GM12878 (cell line): ENCODE measurements at regions not wholly inside any gene's neighbourhood (a gene's known extent, or its start where the extent isn't known, plus 50 kb on each side); places are given as distances from the start of the nearest gene placed in this dataset.

Experiments used
- ATAC-seq: fragments of 200-7000 bp; cut with Tn5 transposase; 3 replicates; pipeline ENCODE4 v1.9.1; 2020; ENCODE audit warnings: mild to moderate bottlenecking, moderate library complexity
- BruUV-seq: library from RNA; stranded (reverse); fragments of 400-500 nt; replicated peaks from 2 replicates; lab custom pipeline; 2021; lab: Mats Ljungman, UMichigan
- CTCF ChIA-PET: fragments of 300-600 bp; sonication (Branson Sonifier 250); formaldehyde crosslinking; extraction: SDS; loops from one replicate; lab custom pipeline; 2021; ENCODE audit warnings: inconsistent platforms; lab: Yijun Ruan, JAX
- POLR2A ChIA-PET: fragments of 350-600 bp; formaldehyde crosslinking; extraction: SDS; loops from one replicate; lab custom pipeline; 2021; ENCODE audit warnings: inconsistent platforms; lab: Charles Lee
- RAD21 ChIA-PET: fragments of 300-600 bp; sonication (Branson Sonifier 250); formaldehyde crosslinking; loops from one replicate; lab custom pipeline; 2023; ENCODE audit warnings: antibody characterized with exemption; ENCODE audit not compliant: unreplicated experiment; lab: Charles Lee
- SMC1A ChIA-PET: fragments of 300-600 bp; sonication (Branson Sonifier 250); formaldehyde crosslinking; loops from one replicate; lab custom pipeline; 2023; ENCODE audit not compliant: unreplicated experiment, uncharacterized antibody; lab: Charles Lee
- DNase-seq: peaks from one replicate; pipeline ENCODE4 v3.0.0-alpha.2; 2011; ENCODE audit warnings: low read depth, low spot score
- FAIRE-seq: peaks from 3 replicates; lab custom pipeline; 2011; peaks lifted over from hg19 to GRCh38; lab: Jason Lieb, UNC
- H2AFZ ChIP-seq: 2 replicates; pipeline ENCODE4 v1.6.0; 2011; ENCODE audit warnings: low read depth, low read length, control low read depth; ENCODE audit not compliant: control insufficient read depth
- H3K27ac ChIP-seq: 2 replicates; pipeline ENCODE4 v1.5.1; 2011; ENCODE audit warnings: control low read depth; ENCODE audit not compliant: control insufficient read depth, insufficient read depth
- H3K27me3 ChIP-seq, 2 experiments: replicated peaks in 1 of 2; 2 replicates each; pipeline versions ENCODE4 v1.6.0 to v1.6.1; 2011; ENCODE audit warnings: low read length in 1 of 2; ENCODE audit not compliant: control insufficient read depth in 2 of 2, insufficient read depth in 2 of 2
- H3K36me3 ChIP-seq, 2 experiments: 2 replicates each; pipeline ENCODE4 v1.5.1; 2011; ENCODE audit warnings: low read length in 1 of 2; ENCODE audit not compliant: control insufficient read depth in 2 of 2, insufficient read depth in 2 of 2
- H3K4me1 ChIP-seq: 2 replicates; pipeline ENCODE4 v1.6.1; 2011; ENCODE audit warnings: mild to moderate bottlenecking, low read length, moderate library complexity, mixed read lengths; ENCODE audit not compliant: control insufficient read depth, insufficient read depth
- H3K4me2 ChIP-seq: 2 replicates; pipeline ENCODE4 v1.6.0; 2011; ENCODE audit warnings: control low read depth; ENCODE audit not compliant: control insufficient read depth, insufficient read depth
- H3K4me3 ChIP-seq: fragments of 200-600 bp; sonication (generic); 2 replicates; pipeline ENCODE4 v1.5.1; 2016
- H3K79me2 ChIP-seq: 2 replicates; pipeline ENCODE4 v1.6.0; 2011; ENCODE audit warnings: low read length; ENCODE audit not compliant: control insufficient read depth, insufficient read depth
- H3K9ac ChIP-seq: 2 replicates; pipeline ENCODE4 v1.8.0; 2011; ENCODE audit warnings: low read length, control low read depth, mixed read lengths; ENCODE audit not compliant: control insufficient read depth, insufficient read depth
- H3K9me3 ChIP-seq: replicated peaks from 3 replicates; pipeline ENCODE4 v1.5.1; 2011; ENCODE audit warnings: mild to moderate bottlenecking, low read length; ENCODE audit not compliant: control insufficient read depth, insufficient read depth
- H4K20me1 ChIP-seq: 2 replicates; pipeline ENCODE4 v1.6.0; 2011; ENCODE audit not compliant: control insufficient read depth, insufficient read depth
- WGBS: methylation state at CpG from one replicate; pipeline ENCODE4 v1.1.6; 2016; ENCODE audit warnings: low lambda C conversion rate; ENCODE audit not compliant: insufficient replicate concordance, insufficient coverage; ENCODE audit errors: missing lambda C conversion rate; 5-methylcytosine and 5-hydroxymethylcytosine counted together
- in situ Hi-C: fragments of 300-500 bp; cut with MboI; formaldehyde crosslinking; loops from 9 replicates; pipeline ENCODE4 v1.14.3; 2018; ENCODE audit warnings: mixed read lengths
- intact Hi-C: fragments of 100-400 bp; cut with micrococcal nuclease; formaldehyde crosslinking; loops from one replicate; pipeline ENCODE4 v1.14.2; 2022; ENCODE audit not compliant: unreplicated experiment
- TF ChIP-seq, protein P1 (sequence below), 3 experiments: IDR thresholded peaks in 2 of 3; conservative IDR thresholded peaks in 1 of 3; 2 replicates each; pipeline ENCODE4 v1.5.1; 2011; ENCODE audit warnings: low read depth in 3 of 3, low read length in 3 of 3, mild to moderate bottlenecking in 3 of 3, control low read depth in 2 of 3, moderate library complexity in 2 of 3, inconsistent platforms in 1 of 3, mixed read lengths in 1 of 3; ENCODE audit not compliant: control insufficient read depth in 2 of 3, insufficient read depth in 1 of 3; ENCODE audit errors: extremely low read depth in 1 of 3
- TF ChIP-seq, protein P2 (sequence below): fragments of 450-650 bp; conservative IDR thresholded peaks from 2 replicates; pipeline ENCODE4 v1.6.1; 2017; ENCODE audit warnings: mild to moderate bottlenecking, moderate library complexity
- TF ChIP-seq, protein P3 (sequence below): fragments of 450-650 bp; IDR thresholded peaks from 2 replicates; pipeline ENCODE4 v1.6.1; 2017; ENCODE audit warnings: mild to moderate bottlenecking, moderate library complexity

DNA sequence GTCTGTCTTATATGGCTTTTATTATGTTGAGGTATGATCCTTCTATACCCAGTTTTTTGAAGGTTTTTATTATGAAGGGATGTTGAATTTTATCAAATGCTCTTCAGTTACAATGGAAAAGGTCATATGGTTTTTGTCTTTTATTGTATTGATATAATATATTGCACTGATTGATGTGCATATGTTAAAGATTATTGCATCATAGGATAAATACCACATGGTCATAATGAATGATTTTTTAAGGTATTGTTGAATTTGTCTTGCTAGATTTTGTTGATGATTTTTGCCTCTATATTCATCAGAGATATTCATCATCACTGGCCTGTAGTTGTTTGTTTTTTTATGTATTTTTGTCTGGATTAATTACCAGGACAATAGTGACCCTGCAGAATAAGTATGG, 339.2 kb upstream of the CT83 start (continued):
- TF ChIP-seq, protein P1, sequence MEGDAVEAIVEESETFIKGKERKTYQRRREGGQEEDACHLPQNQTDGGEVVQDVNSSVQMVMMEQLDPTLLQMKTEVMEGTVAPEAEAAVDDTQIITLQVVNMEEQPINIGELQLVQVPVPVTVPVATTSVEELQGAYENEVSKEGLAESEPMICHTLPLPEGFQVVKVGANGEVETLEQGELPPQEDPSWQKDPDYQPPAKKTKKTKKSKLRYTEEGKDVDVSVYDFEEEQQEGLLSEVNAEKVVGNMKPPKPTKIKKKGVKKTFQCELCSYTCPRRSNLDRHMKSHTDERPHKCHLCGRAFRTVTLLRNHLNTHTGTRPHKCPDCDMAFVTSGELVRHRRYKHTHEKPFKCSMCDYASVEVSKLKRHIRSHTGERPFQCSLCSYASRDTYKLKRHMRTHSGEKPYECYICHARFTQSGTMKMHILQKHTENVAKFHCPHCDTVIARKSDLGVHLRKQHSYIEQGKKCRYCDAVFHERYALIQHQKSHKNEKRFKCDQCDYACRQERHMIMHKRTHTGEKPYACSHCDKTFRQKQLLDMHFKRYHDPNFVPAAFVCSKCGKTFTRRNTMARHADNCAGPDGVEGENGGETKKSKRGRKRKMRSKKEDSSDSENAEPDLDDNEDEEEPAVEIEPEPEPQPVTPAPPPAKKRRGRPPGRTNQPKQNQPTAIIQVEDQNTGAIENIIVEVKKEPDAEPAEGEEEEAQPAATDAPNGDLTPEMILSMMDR (IDR thresholded peaks at IDR 0.05 in 2 of 3, conservative IDR thresholded peaks at IDR 0.05 in 1 of 3; ENCODE audit: control insufficient read depth in 2 of 3, extremely low read depth in 1 of 3, insufficient read depth in 1 of 3, low read depth in 3 of 3, low read length in 3 of 3), result no peak

DNA sequence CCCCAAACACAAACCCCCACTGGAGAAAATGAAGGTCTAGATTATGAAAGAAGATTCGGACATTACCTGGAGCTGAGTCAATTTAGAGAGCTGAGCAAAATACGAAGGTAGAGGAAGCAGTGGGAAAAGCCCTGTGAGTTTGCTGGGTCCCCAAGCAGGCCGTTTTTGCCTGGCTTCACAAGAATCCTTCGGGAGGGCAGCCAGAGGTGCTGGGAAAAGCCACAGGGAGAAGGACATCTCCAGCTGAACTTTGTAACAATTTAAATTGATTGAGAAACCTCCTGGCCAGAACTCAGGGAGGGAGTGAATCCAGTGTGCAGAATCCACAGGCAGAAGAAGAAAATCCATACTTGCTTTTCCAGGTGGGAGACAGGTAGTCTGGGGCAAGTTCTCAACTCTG, 319.1 kb upstream of the CT83 start:
- H3K36me3 ChIP-seq, result no peaks in the 10 kb centered on the region
- H3K27me3 ChIP-seq, result no peaks in the 10 kb centered on the region
- H3K9ac ChIP-seq, result no peak overlapping the region
- ChIA-PET POLR2A (no interaction called here), RAD21 (no interaction called here), SMC1A (interaction anchor here (0.8 kb wide), 1 partner anchor 12 kb away, joined by 4 read pairs; no protein-coding TSS in a partner anchor), CTCF (interaction anchor here (0.7 to 0.8 kb wide), 2 partner anchors 414 to 458 kb away, joined by 3 read pairs; no protein-coding TSS in a partner anchor)
- no peak for DNase-seq
- no peak overlapping the region for H2AFZ ChIP-seq
- intact Hi-C loops (no loop called here), in situ Hi-C loops (no loop called here)
- no peak overlapping the region for H3K4me3 ChIP-seq
- H3K27ac ChIP-seq, result no peak overlapping the region
- H3K4me1 ChIP-seq, result no peaks in the 10 kb centered on the region
- H3K79me2 ChIP-seq, result no peaks in the 10 kb centered on the region
- 0% methylated on average over 4 of the region's 4 CpGs for WGBS
- H4K20me1 ChIP-seq, result no peaks in the 10 kb centered on the region
- no peak for ATAC-seq
- no peaks in the 10 kb centered on the region for H3K9me3 ChIP-seq
- no peak for FAIRE-seq
- no peak overlapping the region for H3K4me2 ChIP-seq
- no TSS peak for BruUV-seq
- TF ChIP-seq, protein P2, sequence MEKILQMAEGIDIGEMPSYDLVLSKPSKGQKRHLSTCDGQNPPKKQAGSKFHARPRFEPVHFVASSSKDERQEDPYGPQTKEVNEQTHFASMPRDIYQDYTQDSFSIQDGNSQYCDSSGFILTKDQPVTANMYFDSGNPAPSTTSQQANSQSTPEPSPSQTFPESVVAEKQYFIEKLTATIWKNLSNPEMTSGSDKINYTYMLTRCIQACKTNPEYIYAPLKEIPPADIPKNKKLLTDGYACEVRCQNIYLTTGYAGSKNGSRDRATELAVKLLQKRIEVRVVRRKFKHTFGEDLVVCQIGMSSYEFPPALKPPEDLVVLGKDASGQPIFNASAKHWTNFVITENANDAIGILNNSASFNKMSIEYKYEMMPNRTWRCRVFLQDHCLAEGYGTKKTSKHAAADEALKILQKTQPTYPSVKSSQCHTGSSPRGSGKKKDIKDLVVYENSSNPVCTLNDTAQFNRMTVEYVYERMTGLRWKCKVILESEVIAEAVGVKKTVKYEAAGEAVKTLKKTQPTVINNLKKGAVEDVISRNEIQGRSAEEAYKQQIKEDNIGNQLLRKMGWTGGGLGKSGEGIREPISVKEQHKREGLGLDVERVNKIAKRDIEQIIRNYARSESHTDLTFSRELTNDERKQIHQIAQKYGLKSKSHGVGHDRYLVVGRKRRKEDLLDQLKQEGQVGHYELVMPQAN, result no peak
- TF ChIP-seq, protein P3, sequence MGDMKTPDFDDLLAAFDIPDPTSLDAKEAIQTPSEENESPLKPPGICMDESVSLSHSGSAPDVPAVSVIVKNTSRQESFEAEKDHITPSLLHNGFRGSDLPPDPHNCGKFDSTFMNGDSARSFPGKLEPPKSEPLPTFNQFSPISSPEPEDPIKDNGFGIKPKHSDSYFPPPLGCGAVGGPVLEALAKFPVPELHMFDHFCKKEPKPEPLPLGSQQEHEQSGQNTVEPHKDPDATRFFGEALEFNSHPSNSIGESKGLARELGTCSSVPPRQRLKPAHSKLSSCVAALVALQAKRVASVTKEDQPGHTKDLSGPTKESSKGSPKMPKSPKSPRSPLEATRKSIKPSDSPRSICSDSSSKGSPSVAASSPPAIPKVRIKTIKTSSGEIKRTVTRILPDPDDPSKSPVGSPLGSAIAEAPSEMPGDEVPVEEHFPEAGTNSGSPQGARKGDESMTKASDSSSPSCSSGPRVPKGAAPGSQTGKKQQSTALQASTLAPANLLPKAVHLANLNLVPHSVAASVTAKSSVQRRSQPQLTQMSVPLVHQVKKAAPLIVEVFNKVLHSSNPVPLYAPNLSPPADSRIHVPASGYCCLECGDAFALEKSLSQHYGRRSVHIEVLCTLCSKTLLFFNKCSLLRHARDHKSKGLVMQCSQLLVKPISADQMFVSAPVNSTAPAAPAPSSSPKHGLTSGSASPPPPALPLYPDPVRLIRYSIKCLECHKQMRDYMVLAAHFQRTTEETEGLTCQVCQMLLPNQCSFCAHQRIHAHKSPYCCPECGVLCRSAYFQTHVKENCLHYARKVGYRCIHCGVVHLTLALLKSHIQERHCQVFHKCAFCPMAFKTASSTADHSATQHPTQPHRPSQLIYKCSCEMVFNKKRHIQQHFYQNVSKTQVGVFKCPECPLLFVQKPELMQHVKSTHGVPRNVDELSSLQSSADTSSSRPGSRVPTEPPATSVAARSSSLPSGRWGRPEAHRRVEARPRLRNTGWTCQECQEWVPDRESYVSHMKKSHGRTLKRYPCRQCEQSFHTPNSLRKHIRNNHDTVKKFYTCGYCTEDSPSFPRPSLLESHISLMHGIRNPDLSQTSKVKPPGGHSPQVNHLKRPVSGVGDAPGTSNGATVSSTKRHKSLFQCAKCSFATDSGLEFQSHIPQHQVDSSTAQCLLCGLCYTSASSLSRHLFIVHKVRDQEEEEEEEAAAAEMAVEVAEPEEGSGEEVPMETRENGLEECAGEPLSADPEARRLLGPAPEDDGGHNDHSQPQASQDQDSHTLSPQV, result no peak
